ENCODE measurements at regions not wholly inside any gene's neighbourhood (a gene's known extent, or its start where the extent isn't known, plus 50 kb on each side); places are given as distances from the start of the nearest gene placed in this dataset.

- no peaks in the 10 kb centered on the region for H3K9me3 ChIP-seq
- H3K36me3 ChIP-seq: no peaks in the 10 kb centered on the region
- H3K27ac ChIP-seq: no peak overlapping the region
- 95 to 96% methylated on average over 3 of the region's 3 CpGs for WGBS, 2 donors
- no peaks in the 10 kb centered on the region for H3K4me1 ChIP-seq
- DNase-seq (ENCODE audit: low spot score in 2 of 2): no peak
- H3K4me3 ChIP-seq: no peak overlapping the region
- H3K27me3 ChIP-seq: no peaks in the 10 kb centered on the region
- no peak for TF ChIP-seq CTCF (IDR thresholded peaks at IDR 0.05)
- no peak for TF ChIP-seq POLR2A (IDR thresholded peaks at IDR 0.05)
- no peak for TF ChIP-seq EP300 (IDR thresholded peaks at IDR 0.05)
Observed at GRCh38 chr20:52888096-52888495, 84.1 kb upstream of the TSHZ2 start.

- Histone ChIP-seq H3K36me3 (no peaks in the 10 kb centered on the region), H3K4me3 (no peak overlapping the region), H3K9me3 (no peaks in the 10 kb centered on the region), H3K27me3 (no peaks in the 10 kb centered on the region), H3K4me1 (no peaks in the 10 kb centered on the region), H3K27ac (no peak overlapping the region)
- TF ChIP-seq EP300 (IDR thresholded peaks at IDR 0.05) (no peak), POLR2A (IDR thresholded peaks at IDR 0.05) (no peak), CTCF (IDR thresholded peaks at IDR 0.05) (no peak)
- DNase-seq (ENCODE audit: low spot score in 2 of 2): no peak
Observed at GRCh38 chr20:52880997-52881396, 91.2 kb upstream of the TSHZ2 start.

- Histone ChIP-seq H3K9me3 (no peaks in the 10 kb centered on the region), H3K27ac (no peak overlapping the region), H3K27me3 (no peaks in the 10 kb centered on the region), H3K36me3 (no peaks in the 10 kb centered on the region), H3K4me3 (no peak overlapping the region), H3K4me1 (no peaks in the 10 kb centered on the region)
- 22 to 29% methylated on average over 3 of the region's 3 CpGs for WGBS, 2 donors
- TF ChIP-seq EP300 (IDR thresholded peaks at IDR 0.05): no peak
- DNase-seq (ENCODE audit: low spot score in 2 of 2): no peak
Observed at GRCh38 chr20:52880259-52880658, 91.9 kb upstream of the TSHZ2 start.

- Histone ChIP-seq H3K27me3 (no peaks in the 10 kb centered on the region), H3K36me3 (no peaks in the 10 kb centered on the region), H3K4me3 (no peak overlapping the region), H3K4me1 (no peaks in the 10 kb centered on the region), H3K27ac (no peak overlapping the region), H3K9me3 (no peaks in the 10 kb centered on the region)
- TF ChIP-seq CTCF (IDR thresholded peaks at IDR 0.05): no peak
- TF ChIP-seq EP300 (IDR thresholded peaks at IDR 0.05): no peak
- no peak for TF ChIP-seq POLR2A (IDR thresholded peaks at IDR 0.05)
- DNase-seq (ENCODE audit: low spot score in 2 of 2): no peak
- WGBS, 2 donors: 87 to 89% methylated on average over 3 of the region's 3 CpGs
Observed at GRCh38 chr20:52874241-52874640, 97.9 kb upstream of the TSHZ2 start.

GRCh38 chr20:52869698-52870501 is 102.3 kb upstream of the TSHZ2 start:
- no peak for TF ChIP-seq CTCF (IDR thresholded peaks at IDR 0.05)
- TF ChIP-seq EP300 (IDR thresholded peaks at IDR 0.05): no peak
- no peak for TF ChIP-seq POLR2A (IDR thresholded peaks at IDR 0.05)
- H3K9me3 ChIP-seq: no peaks in the 10 kb centered on the region
- DNase-seq (ENCODE audit: low spot score in 2 of 2): no peak
- H3K36me3 ChIP-seq: no peaks in the 10 kb centered on the region
- H3K27ac ChIP-seq: no peak overlapping the region
- no peak overlapping the region for H3K4me3 ChIP-seq
- WGBS, 2 donors: 83 to 84% methylated on average over 6 of the region's 6 CpGs
- H3K27me3 ChIP-seq: no peaks in the 10 kb centered on the region
- H3K4me1 ChIP-seq: no peaks in the 10 kb centered on the region

Data from tibial nerve (tissue), 4 donors.